ENCODE measurements at regions not wholly inside any gene's neighbourhood (a gene's known extent, or its start where the extent isn't known, plus 50 kb on each side); places are given as distances from the start of the nearest gene placed in this dataset.

DNA sequence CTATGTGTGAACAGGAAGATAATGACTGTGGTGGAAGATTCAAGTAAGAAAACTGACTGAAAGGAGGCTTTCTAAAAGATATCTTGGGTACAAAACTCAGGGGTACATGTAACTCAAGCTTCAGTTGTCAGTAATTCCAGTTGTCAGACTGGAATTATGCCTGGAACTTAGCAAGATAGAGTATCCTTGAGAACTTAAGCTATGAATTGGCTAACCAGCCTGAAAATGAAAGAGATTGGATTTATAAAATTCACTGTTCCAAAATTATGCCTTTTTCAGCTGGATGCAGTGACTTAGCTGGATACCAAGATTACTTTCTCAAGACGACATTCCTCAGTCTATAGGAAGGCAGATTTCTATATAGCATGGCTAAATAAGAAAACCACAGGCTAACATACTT lies 221.9 kb upstream of the ZBTB20 start:
- TF ChIP-seq, protein P1, sequence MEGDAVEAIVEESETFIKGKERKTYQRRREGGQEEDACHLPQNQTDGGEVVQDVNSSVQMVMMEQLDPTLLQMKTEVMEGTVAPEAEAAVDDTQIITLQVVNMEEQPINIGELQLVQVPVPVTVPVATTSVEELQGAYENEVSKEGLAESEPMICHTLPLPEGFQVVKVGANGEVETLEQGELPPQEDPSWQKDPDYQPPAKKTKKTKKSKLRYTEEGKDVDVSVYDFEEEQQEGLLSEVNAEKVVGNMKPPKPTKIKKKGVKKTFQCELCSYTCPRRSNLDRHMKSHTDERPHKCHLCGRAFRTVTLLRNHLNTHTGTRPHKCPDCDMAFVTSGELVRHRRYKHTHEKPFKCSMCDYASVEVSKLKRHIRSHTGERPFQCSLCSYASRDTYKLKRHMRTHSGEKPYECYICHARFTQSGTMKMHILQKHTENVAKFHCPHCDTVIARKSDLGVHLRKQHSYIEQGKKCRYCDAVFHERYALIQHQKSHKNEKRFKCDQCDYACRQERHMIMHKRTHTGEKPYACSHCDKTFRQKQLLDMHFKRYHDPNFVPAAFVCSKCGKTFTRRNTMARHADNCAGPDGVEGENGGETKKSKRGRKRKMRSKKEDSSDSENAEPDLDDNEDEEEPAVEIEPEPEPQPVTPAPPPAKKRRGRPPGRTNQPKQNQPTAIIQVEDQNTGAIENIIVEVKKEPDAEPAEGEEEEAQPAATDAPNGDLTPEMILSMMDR (IDR thresholded peaks at IDR 0.05; ENCODE audit: insufficient read depth, low read length, poor library complexity, severe bottlenecking), result no peak
- no peak for TF ChIP-seq EZH2phosphoT487 (conservative IDR thresholded peaks at IDR 0.05; ENCODE audit: low read length)

All from SU-DHL-6 (cell line).